SU-DHL-6 (cell line): ENCODE measurements at regions not wholly inside any gene's neighbourhood (a gene's known extent, or its start where the extent isn't known, plus 50 kb on each side); places are given as distances from the start of the nearest gene placed in this dataset.

Experiments used
- CTCF ChIP-seq: fragments of 200-600 bp; sonication (generic); IDR thresholded peaks from one replicate; pipeline ENCODE4 v1.5.1; 2017; ENCODE audit warnings: antibody characterized with exemption, mild to moderate bottlenecking, low read length, moderate library complexity; ENCODE audit not compliant: insufficient read depth, poor library complexity, severe bottlenecking
- EZH2phosphoT487 ChIP-seq: fragments of 200-600 bp; sonication (generic), shearing (Covaris generic); conservative IDR thresholded peaks from 2 replicates; pipeline ENCODE4 v1.6.1; 2018; ENCODE audit warnings: mild to moderate bottlenecking, antibody characterized with exemption, low read length, moderate library complexity, mixed read lengths

GRCh38 chr1:10918531-10918930 is 93.9 kb upstream of the TARDBP start:
- TF ChIP-seq CTCF (no peak), EZH2phosphoT487 (no peak)
